ENCODE measurements at regions not wholly inside any gene's neighbourhood (a gene's known extent, or its start where the extent isn't known, plus 50 kb on each side); places are given as distances from the start of the nearest gene placed in this dataset.

- DNase-seq (ENCODE audit: low spot score) = no peak
These were observed 206.0 kb downstream of the BCOR start for GRCh38 chrX:39891781-39892180.

- no peak for DNase-seq (ENCODE audit: low spot score)
These were observed 204.1 kb downstream of the BCOR start for GRCh38 chrX:39893417-39894338.

DNA sequence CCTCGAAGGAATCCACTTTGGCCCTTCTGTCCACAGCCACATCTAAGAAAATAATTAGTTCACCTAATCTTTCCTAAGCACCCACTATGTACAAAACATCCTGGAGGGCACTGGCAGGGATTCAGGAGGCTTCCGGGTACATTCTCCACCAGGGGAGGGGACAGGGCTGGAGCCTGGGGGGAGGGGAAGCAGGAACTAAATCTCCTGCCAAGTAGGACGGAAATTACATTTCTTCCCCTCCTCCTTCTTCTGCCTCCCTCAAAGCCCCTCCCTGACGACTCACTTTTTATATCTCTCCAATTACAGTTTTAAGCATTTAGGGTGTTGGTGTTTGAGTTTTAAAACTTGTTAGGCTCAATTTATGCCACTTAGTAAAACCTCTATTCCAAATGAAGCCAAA, 203.1 kb downstream of the BCOR start:
- peak; percentile 27 for DNase-seq (ENCODE audit: low spot score)

GRCh38 chrX:39895218-39896110, 202.3 kb downstream of the BCOR start:
- peak; percentile 76 for DNase-seq (ENCODE audit: low spot score)

DNA sequence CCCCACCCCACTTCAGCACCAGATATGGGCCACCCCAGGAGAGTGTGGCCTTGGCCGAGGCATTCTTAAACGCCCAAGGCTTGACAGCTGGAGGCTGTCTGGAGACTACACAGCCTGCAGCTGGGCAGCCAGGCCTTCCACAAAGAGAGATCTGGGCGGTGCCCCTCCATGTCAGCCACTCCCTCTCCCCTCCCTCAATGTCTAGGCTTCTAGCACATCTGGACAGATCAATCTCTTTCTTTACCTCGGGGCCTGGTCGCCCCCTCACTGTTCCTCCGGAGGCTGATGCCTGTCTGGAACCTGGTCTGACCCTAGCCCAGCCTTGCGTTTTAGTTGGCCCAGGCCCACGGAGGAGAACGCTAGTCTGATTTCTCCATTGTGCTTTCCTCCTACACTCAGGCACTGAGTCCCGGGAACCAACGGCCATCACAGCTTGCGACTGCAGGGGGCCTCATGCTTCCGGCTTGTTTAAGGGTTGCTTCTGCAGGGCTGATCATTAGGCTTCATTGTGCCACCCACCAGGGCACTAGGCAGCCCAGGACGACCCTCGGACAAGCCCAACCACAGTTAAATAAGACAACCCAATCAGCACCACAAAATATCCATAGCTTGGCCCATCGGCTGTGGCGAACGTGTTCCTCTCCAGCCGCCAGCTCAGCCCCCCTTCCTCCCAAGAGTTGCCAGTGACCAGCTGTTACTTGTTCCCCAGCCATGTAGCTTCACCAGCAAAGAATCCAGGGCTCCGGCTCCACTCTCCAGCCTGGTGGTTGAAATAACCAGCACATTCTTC, 200.6 kb downstream of the BCOR start:
- peak; percentile 70 for DNase-seq (ENCODE audit: low spot score)

DNA sequence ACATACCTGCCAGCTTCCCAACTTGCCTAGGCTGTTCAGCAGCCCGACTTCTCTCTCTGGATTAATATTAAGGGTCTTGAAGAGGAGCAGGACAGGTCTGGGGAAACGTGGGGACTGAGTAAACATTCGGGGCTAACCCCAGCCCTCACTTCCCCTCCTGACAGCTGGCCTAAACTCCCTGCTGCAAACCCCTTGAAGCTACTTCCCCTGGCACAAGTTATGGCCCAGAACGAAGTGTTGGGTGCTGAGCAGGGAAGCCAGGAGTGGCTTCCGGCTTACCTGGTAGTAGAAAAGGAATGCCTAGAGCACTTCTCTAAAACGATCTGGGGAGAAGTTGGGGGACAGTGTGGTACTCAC, 200.0 kb downstream of the BCOR start:
- DNase-seq (ENCODE audit: low spot score) = no peak

- DNase-seq (ENCODE audit: low spot score) = no peak
These were observed 199.6 kb downstream of the BCOR start for GRCh38 chrX:39898147-39898546.

GRCh38 chrX:39899059-39899458, 198.7 kb downstream of the BCOR start:
- DNase-seq (ENCODE audit: low spot score) = no peak

DNA sequence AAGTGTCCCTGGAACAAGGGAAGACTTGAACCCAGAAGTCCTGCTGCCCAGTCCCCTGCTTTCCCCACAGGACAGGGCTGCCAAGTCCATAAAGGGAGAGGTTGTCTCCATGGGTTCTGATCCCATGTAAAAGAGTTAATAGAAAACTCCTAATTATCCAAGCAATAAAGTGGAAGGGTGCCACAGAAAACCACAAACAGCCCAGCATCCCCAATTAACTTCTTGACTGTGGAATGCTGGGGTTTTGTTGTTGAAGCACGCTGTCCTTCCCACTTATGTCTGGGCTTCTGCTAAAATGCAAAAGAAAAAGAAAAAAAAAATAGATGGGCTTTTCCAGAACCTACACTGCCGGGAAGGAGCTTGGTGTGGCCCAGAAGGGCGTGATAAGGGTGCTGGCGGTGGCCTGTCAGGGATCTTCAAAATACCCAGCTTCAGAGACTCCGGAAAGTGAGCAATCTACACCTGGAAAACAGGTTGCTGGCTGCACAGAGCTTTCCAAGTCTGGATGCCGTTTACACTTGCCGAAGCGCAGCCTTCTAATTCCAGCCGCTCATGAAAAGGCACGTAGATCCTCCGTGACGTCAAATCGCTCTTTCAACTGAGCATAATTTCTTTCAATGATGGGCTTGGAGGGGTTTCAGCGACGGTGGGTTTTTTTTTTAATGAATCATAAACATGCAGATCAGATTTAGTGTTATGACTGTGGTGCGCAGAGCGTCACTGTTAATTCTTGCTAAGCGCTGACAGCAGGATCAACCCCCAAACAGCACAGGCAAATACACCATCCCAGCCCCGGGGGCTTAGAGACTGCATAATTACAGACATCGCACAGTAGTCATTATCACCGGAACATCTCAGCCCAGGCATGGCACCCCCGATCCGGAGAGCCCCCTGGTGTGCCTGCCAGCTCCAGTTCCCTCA, 197.6 kb downstream of the BCOR start:
- no peak for DNase-seq (ENCODE audit: low spot score)

- peak; percentile 41 for DNase-seq (ENCODE audit: low spot score)
These were observed 197.0 kb downstream of the BCOR start for GRCh38 chrX:39900777-39901170.

- no peak for DNase-seq (ENCODE audit: low spot score)
These were observed 194.4 kb downstream of the BCOR start for GRCh38 chrX:39903343-39903742.

DNA sequence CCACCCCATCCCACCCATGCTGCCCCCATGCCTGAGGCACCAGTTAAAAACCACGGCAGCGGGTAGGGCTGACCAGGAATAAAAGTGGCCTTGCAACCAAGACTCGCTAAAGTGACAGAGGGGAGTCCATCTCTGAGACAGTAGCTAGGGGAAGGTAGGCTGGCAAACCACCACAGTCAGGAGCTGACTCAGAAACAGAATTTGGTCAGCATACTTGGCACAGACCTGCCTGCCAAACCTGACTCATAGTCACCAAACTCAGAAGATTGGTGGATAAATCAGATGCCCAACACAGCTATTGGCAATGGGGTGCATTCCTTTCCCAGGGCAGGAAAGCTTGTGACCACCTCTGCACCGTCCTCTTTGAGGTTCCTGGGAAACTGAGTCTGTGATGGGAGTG, 193.8 kb downstream of the BCOR start:
- peak; percentile 54 for DNase-seq (ENCODE audit: low spot score)

GRCh38 chrX:39904816-39905537, 192.8 kb downstream of the BCOR start:
- DNase-seq (ENCODE audit: low spot score) = no peak

- DNase-seq (ENCODE audit: low spot score) = peak; percentile 70
These were observed 192.2 kb downstream of the BCOR start for GRCh38 chrX:39905538-39905891.

GRCh38 chrX:39905946-39906345, 191.8 kb downstream of the BCOR start:
- no peak for DNase-seq (ENCODE audit: low spot score)

- DNase-seq (ENCODE audit: low spot score) = peak; percentile 91
These were observed 189.6 kb downstream of the BCOR start for GRCh38 chrX:39907964-39908661.

- DNase-seq (ENCODE audit: low spot score) = no peak
These were observed 187.8 kb downstream of the BCOR start for GRCh38 chrX:39909996-39910395.

DNA sequence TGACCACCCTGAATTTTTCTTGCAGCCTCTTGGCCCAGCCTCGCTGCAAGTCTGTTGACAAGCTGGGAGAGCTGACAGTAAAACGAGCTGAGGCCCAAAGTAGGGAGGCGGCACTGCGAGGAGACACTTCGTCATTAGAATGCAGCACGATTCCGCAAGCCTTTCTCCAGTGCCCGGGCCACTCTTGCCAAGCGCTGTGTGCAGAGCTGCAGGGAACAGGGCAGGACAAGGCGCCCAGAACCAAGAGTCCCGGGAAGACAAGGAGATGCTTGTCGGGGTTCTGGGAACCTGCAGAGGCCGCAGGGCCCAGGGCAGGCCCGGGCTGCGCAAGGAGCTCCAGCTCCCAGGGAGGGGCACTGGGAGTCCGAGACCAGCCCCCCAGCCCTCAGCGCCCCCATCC, 187.1 kb downstream of the BCOR start:
- no peak for DNase-seq (ENCODE audit: low spot score)

DNA sequence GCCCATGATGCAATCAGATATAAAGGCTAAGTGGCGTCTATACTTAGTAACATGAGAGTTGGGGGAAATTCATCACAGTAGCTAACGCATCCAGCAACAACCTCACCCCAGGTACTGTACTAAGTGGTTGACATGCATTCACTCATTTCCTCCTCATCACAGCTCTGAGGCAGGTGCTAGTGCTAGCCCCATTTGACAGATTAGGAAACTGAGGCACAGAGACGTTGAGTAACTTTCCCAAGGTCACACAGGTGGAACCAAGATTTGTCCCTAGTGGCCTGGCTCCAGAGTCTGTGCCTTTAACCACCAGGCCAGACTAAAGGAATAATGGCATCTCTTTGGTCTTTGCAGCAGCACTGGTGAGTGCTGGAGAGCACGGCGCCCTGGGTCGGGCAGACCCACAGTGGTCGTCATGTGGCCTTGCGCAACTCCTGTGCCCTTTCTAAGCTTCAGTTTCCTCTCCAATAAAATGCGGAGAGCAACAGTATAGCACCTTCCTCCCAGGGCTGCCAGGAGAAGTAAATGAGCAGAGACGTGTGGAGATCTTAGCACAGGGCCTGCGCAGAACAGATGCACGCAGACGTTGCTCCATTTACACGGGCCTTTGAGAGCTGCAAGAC, 186.4 kb downstream of the BCOR start:
- no peak for DNase-seq (ENCODE audit: low spot score)
